ENCODE measurements at regions not wholly inside any gene's neighbourhood (a gene's known extent, or its start where the extent isn't known, plus 50 kb on each side); places are given as distances from the start of the nearest gene placed in this dataset.
A peak's percentile ranks its signal among the peaks of the same experiment; 100 is the strongest.

- Histone ChIP-seq H3K27me3 (no peaks in the 10 kb centered on the region), H3K4me3 (no peak overlapping the region), H3K36me3 (no peaks in the 10 kb centered on the region), H3K4me1 (no peaks in the 10 kb centered on the region), H3K27ac (no peak overlapping the region), H3K9me3 (no peaks in the 10 kb centered on the region)
- DNase-seq: peak; percentile 17 to 41
- intact Hi-C loops (cut with DNase I; ENCODE audit: low total_unique reads): no loop called here
- 67 to 78% (median 71%) methylated on average over 2 of the region's 2 CpGs for WGBS, 5 donors
- no peak for TF ChIP-seq EP300 (IDR thresholded peaks at IDR 0.05)
- TF ChIP-seq, protein P1, sequence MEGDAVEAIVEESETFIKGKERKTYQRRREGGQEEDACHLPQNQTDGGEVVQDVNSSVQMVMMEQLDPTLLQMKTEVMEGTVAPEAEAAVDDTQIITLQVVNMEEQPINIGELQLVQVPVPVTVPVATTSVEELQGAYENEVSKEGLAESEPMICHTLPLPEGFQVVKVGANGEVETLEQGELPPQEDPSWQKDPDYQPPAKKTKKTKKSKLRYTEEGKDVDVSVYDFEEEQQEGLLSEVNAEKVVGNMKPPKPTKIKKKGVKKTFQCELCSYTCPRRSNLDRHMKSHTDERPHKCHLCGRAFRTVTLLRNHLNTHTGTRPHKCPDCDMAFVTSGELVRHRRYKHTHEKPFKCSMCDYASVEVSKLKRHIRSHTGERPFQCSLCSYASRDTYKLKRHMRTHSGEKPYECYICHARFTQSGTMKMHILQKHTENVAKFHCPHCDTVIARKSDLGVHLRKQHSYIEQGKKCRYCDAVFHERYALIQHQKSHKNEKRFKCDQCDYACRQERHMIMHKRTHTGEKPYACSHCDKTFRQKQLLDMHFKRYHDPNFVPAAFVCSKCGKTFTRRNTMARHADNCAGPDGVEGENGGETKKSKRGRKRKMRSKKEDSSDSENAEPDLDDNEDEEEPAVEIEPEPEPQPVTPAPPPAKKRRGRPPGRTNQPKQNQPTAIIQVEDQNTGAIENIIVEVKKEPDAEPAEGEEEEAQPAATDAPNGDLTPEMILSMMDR (IDR thresholded peaks at IDR 0.05): no peak
- TF ChIP-seq POLR2A (IDR thresholded peaks at IDR 0.05): no peak
- no peak for TF ChIP-seq POLR2AphosphoS5 (IDR thresholded peaks at IDR 0.05)
These were observed 502.9 kb upstream of the NOX3 start for GRCh38 chr6:155958550-155958949.

GRCh38 chr6:155955038-155955437 is 499.4 kb upstream of the NOX3 start:
- intact Hi-C loops (cut with DNase I; ENCODE audit: low total_unique reads): no loop called here
- H3K27me3 ChIP-seq: no peaks in the 10 kb centered on the region
- H3K27ac ChIP-seq: no peak overlapping the region
- no peak for DNase-seq
- no peaks in the 10 kb centered on the region for H3K9me3 ChIP-seq
- TF ChIP-seq POLR2AphosphoS5 (IDR thresholded peaks at IDR 0.05) (no peak), POLR2A (IDR thresholded peaks at IDR 0.05) (no peak), EP300 (IDR thresholded peaks at IDR 0.05) (no peak)
- TF ChIP-seq, protein P1 (IDR thresholded peaks at IDR 0.05): no peak
- 76 to 87% (median 78%) methylated on average over 6 of the region's 6 CpGs for WGBS, 5 donors
- no peaks in the 10 kb centered on the region for H3K4me1 ChIP-seq
- no peak overlapping the region for H3K4me3 ChIP-seq
- no peaks in the 10 kb centered on the region for H3K36me3 ChIP-seq

DNA sequence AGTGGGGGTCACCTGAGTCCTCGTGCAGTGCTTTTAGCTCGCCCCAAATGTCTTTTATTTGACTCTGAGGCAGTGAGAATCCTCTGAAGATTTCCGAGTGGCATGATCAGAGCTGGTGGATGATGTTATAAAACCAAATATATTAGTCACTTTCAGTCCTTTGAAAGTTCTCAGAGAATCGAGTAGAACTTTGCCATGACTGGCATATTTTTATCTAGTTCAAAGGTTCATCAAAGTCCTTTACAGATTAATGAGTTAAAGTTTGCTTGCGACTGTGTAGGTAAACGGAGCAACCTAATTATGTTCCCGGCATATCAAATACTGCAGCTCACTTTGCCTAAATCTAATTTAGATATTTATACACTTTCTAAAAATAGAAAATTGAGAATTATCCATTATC is 498.5 kb upstream of the NOX3 start:
- Histone ChIP-seq H3K9me3 (no peaks in the 10 kb centered on the region), H3K36me3 (no peaks in the 10 kb centered on the region), H3K27me3 (no peaks in the 10 kb centered on the region), H3K4me1 (no peaks in the 10 kb centered on the region), H3K4me3 (no peak overlapping the region), H3K27ac (no peak overlapping the region)
- TF ChIP-seq EP300 (IDR thresholded peaks at IDR 0.05) (no peak), POLR2AphosphoS5 (IDR thresholded peaks at IDR 0.05) (no peak)
- no peak for DNase-seq
- 60 to 73% (median 66%) methylated on average over 7 of the region's 7 CpGs for WGBS, 5 donors
- intact Hi-C loops (cut with DNase I; ENCODE audit: low total_unique reads): no loop called here

GRCh38 chr6:155949256-155949655 is 493.6 kb upstream of the NOX3 start:
- no peak for DNase-seq
- TF ChIP-seq EP300 (IDR thresholded peaks at IDR 0.05) (no peak), POLR2AphosphoS5 (IDR thresholded peaks at IDR 0.05) (no peak), POLR2A (IDR thresholded peaks at IDR 0.05) (no peak)
- TF ChIP-seq, protein P1 (IDR thresholded peaks at IDR 0.05): no peak
- no peaks in the 10 kb centered on the region for H3K27me3 ChIP-seq
- no peaks in the 10 kb centered on the region for H3K36me3 ChIP-seq
- WGBS, 5 donors: 82 to 97% (median 95%) methylated on average over 3 of the region's 3 CpGs
- intact Hi-C loops (cut with DNase I; ENCODE audit: low total_unique reads): no loop called here
- no peak overlapping the region for H3K27ac ChIP-seq
- H3K9me3 ChIP-seq: peaks cover 5 to 16% (median 15%) of the 10 kb centered on the region in 4 donors
- no peak overlapping the region for H3K4me3 ChIP-seq
- no peaks in the 10 kb centered on the region for H3K4me1 ChIP-seq

DNA sequence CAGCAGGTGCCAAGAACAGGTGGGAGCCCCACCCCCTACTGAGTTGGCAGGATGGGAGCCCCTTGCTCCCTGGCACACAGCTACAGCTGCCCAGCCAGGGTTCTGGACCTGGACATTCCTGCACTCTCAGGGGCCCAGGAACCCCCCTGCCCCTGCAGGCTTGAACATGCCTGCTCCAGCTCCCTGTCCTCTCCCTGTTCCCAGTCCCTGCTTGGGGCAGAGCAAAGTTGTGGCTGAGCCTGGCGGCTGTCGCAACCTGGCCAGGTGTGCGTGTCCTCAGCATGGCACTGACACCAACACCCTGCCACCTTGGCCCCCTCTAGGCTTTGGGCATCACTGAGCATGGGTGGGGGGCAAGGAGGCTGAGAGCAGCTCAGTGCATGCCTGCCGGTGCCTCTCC is 491.2 kb upstream of the NOX3 start:
- Histone ChIP-seq H3K27me3 (no peaks in the 10 kb centered on the region), H3K4me1 (no peaks in the 10 kb centered on the region), H3K36me3 (no peaks in the 10 kb centered on the region), H3K4me3 (no peak overlapping the region), H3K27ac (no peak overlapping the region), H3K9me3 (peaks cover 5 to 16% (median 15%) of the 10 kb centered on the region in 4 donors)
- WGBS, 5 donors: 97 to 100% (median 99%) methylated on average over 1 to 4 of the region's 4 CpGs
- intact Hi-C loops (cut with DNase I; ENCODE audit: low total_unique reads): no loop called here
- DNase-seq: no peak
- TF ChIP-seq POLR2AphosphoS5 (IDR thresholded peaks at IDR 0.05) (no peak), EP300 (IDR thresholded peaks at IDR 0.05) (no peak), POLR2A (IDR thresholded peaks at IDR 0.05) (no peak)
- TF ChIP-seq, protein P1 (IDR thresholded peaks at IDR 0.05): no peak

Measured in stomach (tissue), 8 donors.